ENCODE measurements at regions not wholly inside any gene's neighbourhood (a gene's known extent, or its start where the extent isn't known, plus 50 kb on each side); places are given as distances from the start of the nearest gene placed in this dataset.

DNA sequence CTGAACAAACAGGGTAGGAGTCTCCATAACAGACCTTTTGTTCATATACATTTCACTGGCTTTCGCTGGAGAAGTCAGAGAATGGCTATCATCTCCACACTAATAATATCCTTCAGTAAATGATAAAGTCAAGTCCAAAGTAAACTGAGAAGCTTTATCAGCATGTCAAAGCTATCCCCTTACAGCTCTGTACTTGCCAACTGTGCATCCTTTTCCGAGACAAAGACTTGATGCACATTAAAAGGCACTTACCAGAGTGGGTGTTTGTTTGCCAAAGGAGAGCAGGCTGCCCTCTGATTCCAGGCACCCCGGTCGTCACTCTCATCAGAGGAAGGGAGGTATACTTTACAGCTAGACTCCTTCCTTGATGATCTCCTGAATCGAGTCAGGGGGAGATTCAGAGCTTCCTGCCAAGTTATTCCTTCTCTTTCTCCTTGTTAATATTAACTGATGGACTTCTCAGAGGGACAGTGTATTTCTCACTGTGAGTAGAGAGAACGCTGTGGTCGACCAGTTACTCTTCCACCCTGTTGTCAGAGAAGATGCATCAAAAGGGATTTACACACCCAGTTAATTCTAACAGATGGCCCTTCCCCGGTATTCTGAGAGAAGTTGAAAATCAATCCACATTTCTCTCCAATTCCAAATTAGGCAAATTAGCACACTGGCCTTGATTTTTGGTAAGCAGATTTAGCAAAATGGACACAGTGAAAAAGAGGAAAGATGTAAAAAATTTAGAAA is 504.7 kb upstream of the NR2F2 start:
- no peaks in the 10 kb centered on the region for H4K20me1 ChIP-seq (ENCODE audit: control insufficient read depth, extremely low read depth, insufficient read depth, low read length)
- TF ChIP-seq, protein P1, sequence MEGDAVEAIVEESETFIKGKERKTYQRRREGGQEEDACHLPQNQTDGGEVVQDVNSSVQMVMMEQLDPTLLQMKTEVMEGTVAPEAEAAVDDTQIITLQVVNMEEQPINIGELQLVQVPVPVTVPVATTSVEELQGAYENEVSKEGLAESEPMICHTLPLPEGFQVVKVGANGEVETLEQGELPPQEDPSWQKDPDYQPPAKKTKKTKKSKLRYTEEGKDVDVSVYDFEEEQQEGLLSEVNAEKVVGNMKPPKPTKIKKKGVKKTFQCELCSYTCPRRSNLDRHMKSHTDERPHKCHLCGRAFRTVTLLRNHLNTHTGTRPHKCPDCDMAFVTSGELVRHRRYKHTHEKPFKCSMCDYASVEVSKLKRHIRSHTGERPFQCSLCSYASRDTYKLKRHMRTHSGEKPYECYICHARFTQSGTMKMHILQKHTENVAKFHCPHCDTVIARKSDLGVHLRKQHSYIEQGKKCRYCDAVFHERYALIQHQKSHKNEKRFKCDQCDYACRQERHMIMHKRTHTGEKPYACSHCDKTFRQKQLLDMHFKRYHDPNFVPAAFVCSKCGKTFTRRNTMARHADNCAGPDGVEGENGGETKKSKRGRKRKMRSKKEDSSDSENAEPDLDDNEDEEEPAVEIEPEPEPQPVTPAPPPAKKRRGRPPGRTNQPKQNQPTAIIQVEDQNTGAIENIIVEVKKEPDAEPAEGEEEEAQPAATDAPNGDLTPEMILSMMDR (conservative IDR thresholded peaks at IDR 0.05 in 1 of 2, IDR thresholded peaks at IDR 0.05 in 1 of 2; ENCODE audit: low read depth in 1 of 2, low read length in 2 of 2) = no peak
- no peak for TF ChIP-seq EZH2 (IDR thresholded peaks at IDR 0.05; ENCODE audit: low read length, missing control alignments)
- no peaks in the 10 kb centered on the region for H3K4me1 ChIP-seq (ENCODE audit: control insufficient read depth, extremely low read depth, insufficient read depth, low read length)
- H2AFZ ChIP-seq (ENCODE audit: low read length) = no peak overlapping the region
- no peaks in the 10 kb centered on the region for H3K27me3 ChIP-seq (ENCODE audit: control insufficient read depth, insufficient read depth, low read length)
- H3K4me2 ChIP-seq (ENCODE audit: extremely low read depth, insufficient read depth, low read length) = no peak overlapping the region
- no peak overlapping the region for H3K9ac ChIP-seq (ENCODE audit: insufficient read depth, low read length)
- no peak overlapping the region for H3K4me3 ChIP-seq (replicated peaks in 1 of 4; ENCODE audit: control extremely low read depth in 1 of 4, insufficient read depth in 1 of 4, low read depth in 3 of 4, low read length in 4 of 4)
- H3K79me2 ChIP-seq (ENCODE audit: control insufficient read depth, insufficient read depth, low read length) = no peaks in the 10 kb centered on the region
- DNase-seq (ENCODE audit: low read depth in 2 of 2) = no peak
- no peaks in the 10 kb centered on the region for H3K36me3 ChIP-seq (ENCODE audit: control insufficient read depth, insufficient read depth, low read length)
- H3K9me3 ChIP-seq (ENCODE audit: control insufficient read depth, insufficient read depth, low read depth, low read length) = no peaks in the 10 kb centered on the region
- no peak overlapping the region for H3K27ac ChIP-seq (ENCODE audit: insufficient read depth, low read length)

- Histone ChIP-seq H3K9me3 (ENCODE audit: control insufficient read depth, insufficient read depth, low read depth, low read length) (no peaks in the 10 kb centered on the region), H3K9ac (ENCODE audit: insufficient read depth, low read length) (no peak overlapping the region), H2AFZ (ENCODE audit: low read length) (no peak overlapping the region), H3K27me3 (ENCODE audit: control insufficient read depth, insufficient read depth, low read length) (no peaks in the 10 kb centered on the region), H3K79me2 (ENCODE audit: control insufficient read depth, insufficient read depth, low read length) (no peaks in the 10 kb centered on the region), H3K4me2 (ENCODE audit: extremely low read depth, insufficient read depth, low read length) (no peak overlapping the region), H3K4me1 (ENCODE audit: control insufficient read depth, extremely low read depth, insufficient read depth, low read length) (no peaks in the 10 kb centered on the region), H3K4me3 (replicated peaks in 1 of 4; ENCODE audit: control extremely low read depth in 1 of 4, insufficient read depth in 1 of 4, low read depth in 3 of 4, low read length in 4 of 4) (no peak overlapping the region), H4K20me1 (ENCODE audit: control insufficient read depth, extremely low read depth, insufficient read depth, low read length) (no peaks in the 10 kb centered on the region), H3K36me3 (ENCODE audit: control insufficient read depth, insufficient read depth, low read length) (no peaks in the 10 kb centered on the region), H3K27ac (ENCODE audit: insufficient read depth, low read length) (no peak overlapping the region)
- TF ChIP-seq, protein P1 (conservative IDR thresholded peaks at IDR 0.05 in 1 of 2, IDR thresholded peaks at IDR 0.05 in 1 of 2; ENCODE audit: low read depth in 1 of 2, low read length in 2 of 2) = no peak
- no peak for TF ChIP-seq EZH2 (IDR thresholded peaks at IDR 0.05; ENCODE audit: low read length, missing control alignments)
- DNase-seq (ENCODE audit: low read depth in 2 of 2) = no peak
Measured at GRCh38 chr15:95826412-95827195, 503.9 kb upstream of the NR2F2 start.

GRCh38 chr15:95829062-95829461 is 501.4 kb upstream of the NR2F2 start:
- H3K9ac ChIP-seq (ENCODE audit: insufficient read depth, low read length) = no peak overlapping the region
- H4K20me1 ChIP-seq (ENCODE audit: control insufficient read depth, extremely low read depth, insufficient read depth, low read length) = no peaks in the 10 kb centered on the region
- no peaks in the 10 kb centered on the region for H3K9me3 ChIP-seq (ENCODE audit: control insufficient read depth, insufficient read depth, low read depth, low read length)
- H3K27ac ChIP-seq (ENCODE audit: insufficient read depth, low read length) = no peak overlapping the region
- DNase-seq (ENCODE audit: low read depth in 2 of 2) = no peak
- no peaks in the 10 kb centered on the region for H3K4me1 ChIP-seq (ENCODE audit: control insufficient read depth, extremely low read depth, insufficient read depth, low read length)
- H3K79me2 ChIP-seq (ENCODE audit: control insufficient read depth, insufficient read depth, low read length) = no peaks in the 10 kb centered on the region
- TF ChIP-seq, protein P1 (conservative IDR thresholded peaks at IDR 0.05 in 1 of 2, IDR thresholded peaks at IDR 0.05 in 1 of 2; ENCODE audit: low read depth in 1 of 2, low read length in 2 of 2) = no peak
- TF ChIP-seq EZH2 (IDR thresholded peaks at IDR 0.05; ENCODE audit: low read length, missing control alignments) = no peak
- no peak overlapping the region for H3K4me2 ChIP-seq (ENCODE audit: extremely low read depth, insufficient read depth, low read length)
- H3K27me3 ChIP-seq (ENCODE audit: control insufficient read depth, insufficient read depth, low read length) = no peaks in the 10 kb centered on the region
- H2AFZ ChIP-seq (ENCODE audit: low read length) = no peak overlapping the region
- no peak overlapping the region for H3K4me3 ChIP-seq (replicated peaks in 1 of 4; ENCODE audit: control extremely low read depth in 1 of 4, insufficient read depth in 1 of 4, low read depth in 3 of 4, low read length in 4 of 4)
- no peaks in the 10 kb centered on the region for H3K36me3 ChIP-seq (ENCODE audit: control insufficient read depth, insufficient read depth, low read length)

Data from fibroblast of lung (primary cell).